ENCODE measurements at regions not wholly inside any gene's neighbourhood (a gene's known extent, or its start where the extent isn't known, plus 50 kb on each side); places are given as distances from the start of the nearest gene placed in this dataset.

DNA sequence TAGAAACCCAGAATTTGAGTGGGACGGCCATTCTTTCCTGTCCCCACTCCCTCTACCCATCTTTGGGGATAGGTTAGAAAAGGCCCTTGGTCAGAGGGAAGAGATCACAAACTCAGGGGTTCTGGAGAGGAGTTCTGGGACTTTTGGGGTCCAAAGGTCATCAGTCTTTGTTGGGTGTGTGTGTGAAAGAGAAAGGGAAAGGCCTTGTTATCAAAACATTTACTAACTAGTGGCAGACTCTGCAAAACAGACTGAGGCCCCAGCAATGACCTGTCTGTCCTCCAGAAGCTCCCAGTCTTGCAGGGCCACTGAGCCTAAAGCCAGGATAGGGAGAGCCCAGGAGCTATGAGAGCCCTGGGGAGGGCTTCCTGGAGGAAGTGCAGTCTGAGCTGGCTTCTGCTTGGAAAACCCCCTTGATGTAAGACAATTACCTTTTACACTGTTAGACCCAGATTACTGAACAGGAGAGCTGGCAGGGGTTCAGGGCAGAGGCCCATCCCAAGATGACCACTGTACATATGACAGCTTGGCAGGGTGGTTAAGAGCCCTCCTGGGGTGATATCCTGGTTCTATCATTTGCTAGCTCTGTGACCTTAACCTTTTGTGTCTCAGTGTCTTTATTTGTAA, 429.1 kb upstream of the CCDC196 start:
- Mint-ChIP-seq H3K27ac (no peak overlapping the region), H3K4me3 (no peak overlapping the region), H3K4me1 (peaks cover 5% of the 10 kb centered on the region)

DNA sequence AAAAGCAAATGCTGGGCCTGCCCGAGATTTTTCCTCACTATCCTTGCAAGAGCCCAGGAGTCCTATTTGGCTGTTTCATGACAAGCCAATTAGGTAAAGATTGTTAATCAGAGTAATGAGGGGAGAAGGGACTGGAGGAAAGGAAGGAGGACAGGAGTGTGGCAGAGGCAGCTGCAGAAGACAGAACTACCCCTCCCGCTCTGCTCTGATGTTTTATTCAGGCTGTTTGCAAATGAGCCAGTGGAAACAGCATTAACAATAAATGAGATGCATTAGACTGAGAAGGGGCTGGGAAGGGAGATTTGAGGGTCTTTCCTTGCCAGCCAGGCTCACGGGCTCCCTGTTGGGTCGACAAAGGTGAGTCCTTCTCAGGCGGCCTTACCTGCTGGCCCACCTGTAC, 421.0 kb upstream of the CCDC196 start:
- H3K9me3 ChIP-seq (ENCODE audit: low read depth) = no peaks in the 10 kb centered on the region
- no peak overlapping the region for H3K27ac Mint-ChIP-seq
- no peaks in the 10 kb centered on the region for H3F3A ChIP-seq (ENCODE audit: low read depth)
- H3K4me1 ChIP-seq = peaks cover 35% of the 10 kb centered on the region
- DNase-seq (ENCODE audit: low spot score) = no peak
- peaks cover 25% of the 10 kb centered on the region for H3K4me1 Mint-ChIP-seq
- H3K36me3 Mint-ChIP-seq = no peaks in the 10 kb centered on the region
- no peak overlapping the region for H3K4me3 ChIP-seq
- H3K9ac ChIP-seq = no peak overlapping the region
- H3K4me3 Mint-ChIP-seq = no peak overlapping the region
- peaks cover 4% of the 10 kb centered on the region for H3K9me3 Mint-ChIP-seq
- H3K79me2 ChIP-seq (ENCODE audit: low read depth) = no peaks in the 10 kb centered on the region
- H4K20me1 ChIP-seq (ENCODE audit: low read depth) = no peaks in the 10 kb centered on the region
- H3K27me3 Mint-ChIP-seq (ENCODE audit: insufficient read depth, low read depth) = peaks cover 3% of the 10 kb centered on the region
- peak overlapping the region; percentile 21 for H3K27ac ChIP-seq
- TF ChIP-seq EZH2phosphoT487 (IDR thresholded peaks at IDR 0.05) = no peak
- TF ChIP-seq, protein P1, sequence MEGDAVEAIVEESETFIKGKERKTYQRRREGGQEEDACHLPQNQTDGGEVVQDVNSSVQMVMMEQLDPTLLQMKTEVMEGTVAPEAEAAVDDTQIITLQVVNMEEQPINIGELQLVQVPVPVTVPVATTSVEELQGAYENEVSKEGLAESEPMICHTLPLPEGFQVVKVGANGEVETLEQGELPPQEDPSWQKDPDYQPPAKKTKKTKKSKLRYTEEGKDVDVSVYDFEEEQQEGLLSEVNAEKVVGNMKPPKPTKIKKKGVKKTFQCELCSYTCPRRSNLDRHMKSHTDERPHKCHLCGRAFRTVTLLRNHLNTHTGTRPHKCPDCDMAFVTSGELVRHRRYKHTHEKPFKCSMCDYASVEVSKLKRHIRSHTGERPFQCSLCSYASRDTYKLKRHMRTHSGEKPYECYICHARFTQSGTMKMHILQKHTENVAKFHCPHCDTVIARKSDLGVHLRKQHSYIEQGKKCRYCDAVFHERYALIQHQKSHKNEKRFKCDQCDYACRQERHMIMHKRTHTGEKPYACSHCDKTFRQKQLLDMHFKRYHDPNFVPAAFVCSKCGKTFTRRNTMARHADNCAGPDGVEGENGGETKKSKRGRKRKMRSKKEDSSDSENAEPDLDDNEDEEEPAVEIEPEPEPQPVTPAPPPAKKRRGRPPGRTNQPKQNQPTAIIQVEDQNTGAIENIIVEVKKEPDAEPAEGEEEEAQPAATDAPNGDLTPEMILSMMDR (IDR thresholded peaks at IDR 0.05) = no peak
- TF ChIP-seq EZH2 (IDR thresholded peaks at IDR 0.05) = no peak
- H2AFZ ChIP-seq (replicated peaks) = peak overlapping the region; percentile 36
- no peaks in the 10 kb centered on the region for H3K36me3 ChIP-seq
- H3K27me3 ChIP-seq = no peaks in the 10 kb centered on the region
- H3K4me2 ChIP-seq = no peak overlapping the region

More for the DNA sequence above, 429.1 kb upstream of the CCDC196 start:
- H2AFZ ChIP-seq (replicated peaks) = no peak overlapping the region
- no peaks in the 10 kb centered on the region for H3K36me3 Mint-ChIP-seq
- H3K4me3 ChIP-seq = no peak overlapping the region
- no peaks in the 10 kb centered on the region for H3K9me3 ChIP-seq (ENCODE audit: low read depth)
- H3K9ac ChIP-seq = no peak overlapping the region
- no peak overlapping the region for H3K4me2 ChIP-seq
- TF ChIP-seq, protein P1 (IDR thresholded peaks at IDR 0.05) = no peak
- TF ChIP-seq EZH2phosphoT487 (IDR thresholded peaks at IDR 0.05) (no peak), EZH2 (IDR thresholded peaks at IDR 0.05) (no peak)
- peaks cover 3% of the 10 kb centered on the region for H3F3A ChIP-seq (ENCODE audit: low read depth)
- H3K36me3 ChIP-seq = no peaks in the 10 kb centered on the region
- peaks cover 13% of the 10 kb centered on the region for H3K9me3 Mint-ChIP-seq
- DNase-seq (ENCODE audit: low spot score) = no peak
- H3K27me3 Mint-ChIP-seq (ENCODE audit: insufficient read depth, low read depth) = peaks cover 6% of the 10 kb centered on the region
- peaks cover 14% of the 10 kb centered on the region for H3K4me1 ChIP-seq
- H3K27me3 ChIP-seq = no peaks in the 10 kb centered on the region
- H3K79me2 ChIP-seq (ENCODE audit: low read depth) = no peaks in the 10 kb centered on the region
- no peak overlapping the region for H3K27ac ChIP-seq
- no peaks in the 10 kb centered on the region for H4K20me1 ChIP-seq (ENCODE audit: low read depth)

DNA sequence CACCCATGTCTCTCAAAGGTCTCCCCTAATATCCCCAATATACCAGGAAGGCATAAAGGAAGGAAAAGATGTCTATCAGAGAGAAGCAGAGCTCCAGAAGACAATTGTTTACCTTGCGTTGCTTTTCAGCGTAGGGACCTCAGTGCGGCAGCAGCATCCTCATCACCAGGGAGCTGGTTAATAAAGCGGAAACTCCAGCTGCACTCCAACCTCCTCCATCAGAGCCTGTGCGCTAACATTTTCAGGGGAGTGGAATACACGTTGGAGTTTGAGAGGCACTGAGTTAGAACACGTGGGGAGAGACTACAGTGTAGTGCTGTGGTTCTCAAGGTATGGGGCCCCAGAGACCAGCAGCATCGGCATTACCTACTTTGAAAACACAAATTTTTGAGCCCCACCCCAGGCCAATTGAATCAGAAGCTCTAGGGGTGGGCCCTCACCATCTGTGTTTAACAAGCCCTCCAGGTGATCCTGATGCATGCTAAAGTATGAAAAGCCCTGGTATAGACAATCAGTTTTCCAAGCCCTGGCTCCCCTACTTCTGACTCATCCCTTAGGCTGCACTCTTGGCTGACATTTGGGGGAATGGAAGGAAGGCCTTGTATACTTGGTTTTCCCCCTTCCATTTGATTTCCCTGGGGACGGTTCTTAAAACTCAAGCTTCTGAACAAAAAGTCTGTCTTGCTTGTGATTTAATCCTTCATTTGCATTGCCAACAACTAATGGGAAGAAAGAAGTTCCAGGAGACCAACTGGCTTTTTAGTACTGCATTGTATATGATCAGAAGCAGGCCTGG, 419.0 kb upstream of the CCDC196 start:
- Mint-ChIP-seq H3K27me3 (ENCODE audit: insufficient read depth, low read depth) (peaks cover 3% of the 10 kb centered on the region), H3K36me3 (no peaks in the 10 kb centered on the region), H3K9me3 (no peaks in the 10 kb centered on the region), H3K27ac (no peak overlapping the region), H3K4me1 (peaks cover 25% of the 10 kb centered on the region), H3K4me3 (no peak overlapping the region)
- Histone ChIP-seq H2AFZ (replicated peaks) (peak overlapping the region; percentile 20), H3K4me1 (peaks cover 35% of the 10 kb centered on the region), H3F3A (ENCODE audit: low read depth) (no peaks in the 10 kb centered on the region), H3K27ac (no peak overlapping the region), H3K36me3 (no peaks in the 10 kb centered on the region), H3K27me3 (no peaks in the 10 kb centered on the region), H3K9ac (no peak overlapping the region), H3K4me3 (no peak overlapping the region), H3K9me3 (ENCODE audit: low read depth) (no peaks in the 10 kb centered on the region), H4K20me1 (ENCODE audit: low read depth) (no peaks in the 10 kb centered on the region), H3K4me2 (peak overlapping the region; percentile 31), H3K79me2 (ENCODE audit: low read depth) (no peaks in the 10 kb centered on the region)
- no peak for DNase-seq (ENCODE audit: low spot score)
- TF ChIP-seq EZH2phosphoT487 (IDR thresholded peaks at IDR 0.05) (no peak), EZH2 (IDR thresholded peaks at IDR 0.05) (no peak)
- TF ChIP-seq, protein P1 (IDR thresholded peaks at IDR 0.05) = no peak

Data from neural progenitor cell (in vitro differentiated cells).